CD8-positive, alpha-beta memory T cell (primary cell): ENCODE measurements at regions not wholly inside any gene's neighbourhood (a gene's known extent, or its start where the extent isn't known, plus 50 kb on each side); places are given as distances from the start of the nearest gene placed in this dataset.
"Not testable (repeated sequence)": the region's sequence is repeated elsewhere in the genome, so short reads cannot be mapped to it uniquely, and the experiment has no call there.

Experiments
- CTCF ChIA-PET: fragments of 350-600 bp; sonication (Branson Sonifier 250); formaldehyde crosslinking; loops from one replicate; lab custom pipeline; 2021; ENCODE audit warnings: antibody characterized with exemption; lab: Charles Lee
- POLR2A ChIA-PET: fragments of 350-600 bp; sonication (Branson Sonifier 250); formaldehyde crosslinking; loops from one replicate; lab custom pipeline; 2021; ENCODE audit warnings: antibody characterized with exemption; lab: Charles Lee
- DNase-seq, 5 donors: peaks; one replicate each; pipeline versions ENCODE4 v3.0.0 to v3.0.0-alpha.2; 2020 to 2022; ENCODE audit warnings: mixed read lengths in 1 of 5
- H3K27ac ChIP-seq: one replicate; pipeline ENCODE4 v1.7.0; 2013; ENCODE audit warnings: low read depth, mild to moderate bottlenecking, low read length, moderate library complexity
- H3K27me3 ChIP-seq: 2 replicates; pipeline ENCODE4 v1.7.0; 2013; ENCODE audit warnings: low read length, mild to moderate bottlenecking; ENCODE audit not compliant: insufficient read depth, poor library complexity, severe bottlenecking
- H3K36me3 ChIP-seq: 2 replicates; pipeline ENCODE4 v1.7.0; 2013; ENCODE audit warnings: mild to moderate bottlenecking, low read length, moderate library complexity; ENCODE audit not compliant: insufficient read depth
- H3K4me1 ChIP-seq: 2 replicates; pipeline ENCODE4 v1.7.0; 2013; ENCODE audit warnings: mild to moderate bottlenecking, low read length, moderate library complexity; ENCODE audit not compliant: insufficient read depth
- H3K4me3 ChIP-seq: 2 replicates; pipeline ENCODE4 v1.7.0; 2013; ENCODE audit warnings: mild to moderate bottlenecking, low read length
- H3K9me3 ChIP-seq: 2 replicates; pipeline ENCODE4 v1.7.0; 2013; ENCODE audit warnings: mild to moderate bottlenecking, low read length
- H3K27ac Mint-ChIP-seq, 8 donors: one replicate each; pipeline ENCODE4 v1.8.0; 2020 to 2021; ENCODE audit warnings: mixed read lengths in 8 of 8, mild to moderate bottlenecking in 6 of 8, inconsistent platforms in 3 of 8, moderate library complexity in 3 of 8
- H3K27me3 Mint-ChIP-seq, 2 donors: one replicate each; pipeline ENCODE4 v1.8.0; 2020 to 2021; ENCODE audit warnings: mixed read lengths in 2 of 2, mild to moderate bottlenecking in 1 of 2, moderate library complexity in 1 of 2
- H3K36me3 Mint-ChIP-seq, 3 donors: one replicate each; pipeline ENCODE4 v1.8.0; 2020 to 2021; ENCODE audit warnings: mixed read lengths in 3 of 3, inconsistent platforms in 1 of 3, mild to moderate bottlenecking in 1 of 3
- H3K4me1 Mint-ChIP-seq, 3 donors: one replicate each; pipeline ENCODE4 v1.8.0; 2020 to 2021; ENCODE audit warnings: mixed read lengths in 3 of 3, inconsistent platforms in 1 of 3, mild to moderate bottlenecking in 1 of 3
- H3K4me3 Mint-ChIP-seq, 7 donors: one replicate each; pipeline ENCODE4 v1.8.0; 2020 to 2021; ENCODE audit warnings: mixed read lengths in 7 of 7, mild to moderate bottlenecking in 6 of 7, moderate library complexity in 4 of 7, inconsistent platforms in 2 of 7
- H3K9me3 Mint-ChIP-seq, 5 donors: one replicate each; pipeline ENCODE4 v1.8.0; 2020 to 2022; ENCODE audit warnings: mixed read lengths in 5 of 5, mild to moderate bottlenecking in 3 of 5, moderate library complexity in 2 of 5, inconsistent platforms in 1 of 5

- CTCF ChIA-PET: not testable (repeated sequence)
Observed at GRCh38 chr6:57837622-57838209, 520.3 kb downstream of the PRIM2 start.

DNA sequence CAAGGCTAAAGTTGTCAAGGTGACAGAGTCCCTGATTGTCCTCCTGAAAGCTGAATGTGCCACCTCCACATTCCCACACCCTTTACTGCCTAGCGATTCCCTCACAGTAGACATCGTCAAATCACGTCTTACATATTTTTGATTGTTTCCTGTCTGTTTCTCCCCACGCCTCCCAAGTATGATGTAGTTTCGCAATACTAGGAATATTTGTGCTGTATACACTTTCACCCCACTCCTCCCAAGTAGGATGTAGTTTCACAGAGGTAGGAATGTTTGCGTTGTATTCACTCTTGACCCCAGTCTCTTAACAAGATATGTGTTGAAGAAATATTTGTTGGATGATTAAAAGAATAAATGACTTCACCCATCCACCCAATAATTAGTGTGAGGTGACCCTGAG lies 524.1 kb downstream of the PRIM2 start:
- H3K36me3 ChIP-seq, H3K9me3 ChIP-seq, H3K27ac Mint-ChIP-seq, H3K4me3 ChIP-seq, DNase-seq, H3K4me1 ChIP-seq, POLR2A ChIA-PET, H3K27me3 Mint-ChIP-seq, CTCF ChIA-PET, H3K4me1 Mint-ChIP-seq, H3K4me3 Mint-ChIP-seq, H3K27me3 ChIP-seq, H3K36me3 Mint-ChIP-seq, H3K9me3 Mint-ChIP-seq, H3K27ac ChIP-seq: not testable (repeated sequence)

More at GRCh38 chr6:57837622-57838209, 520.3 kb downstream of the PRIM2 start:
- H3K4me3 ChIP-seq, H3K9me3 Mint-ChIP-seq, H3K4me3 Mint-ChIP-seq, H3K9me3 ChIP-seq, H3K27me3 Mint-ChIP-seq, H3K4me1 ChIP-seq, H3K36me3 ChIP-seq, H3K36me3 Mint-ChIP-seq, H3K27ac ChIP-seq, POLR2A ChIA-PET, H3K27ac Mint-ChIP-seq, H3K4me1 Mint-ChIP-seq, H3K27me3 ChIP-seq, DNase-seq: not testable (repeated sequence)

DNA sequence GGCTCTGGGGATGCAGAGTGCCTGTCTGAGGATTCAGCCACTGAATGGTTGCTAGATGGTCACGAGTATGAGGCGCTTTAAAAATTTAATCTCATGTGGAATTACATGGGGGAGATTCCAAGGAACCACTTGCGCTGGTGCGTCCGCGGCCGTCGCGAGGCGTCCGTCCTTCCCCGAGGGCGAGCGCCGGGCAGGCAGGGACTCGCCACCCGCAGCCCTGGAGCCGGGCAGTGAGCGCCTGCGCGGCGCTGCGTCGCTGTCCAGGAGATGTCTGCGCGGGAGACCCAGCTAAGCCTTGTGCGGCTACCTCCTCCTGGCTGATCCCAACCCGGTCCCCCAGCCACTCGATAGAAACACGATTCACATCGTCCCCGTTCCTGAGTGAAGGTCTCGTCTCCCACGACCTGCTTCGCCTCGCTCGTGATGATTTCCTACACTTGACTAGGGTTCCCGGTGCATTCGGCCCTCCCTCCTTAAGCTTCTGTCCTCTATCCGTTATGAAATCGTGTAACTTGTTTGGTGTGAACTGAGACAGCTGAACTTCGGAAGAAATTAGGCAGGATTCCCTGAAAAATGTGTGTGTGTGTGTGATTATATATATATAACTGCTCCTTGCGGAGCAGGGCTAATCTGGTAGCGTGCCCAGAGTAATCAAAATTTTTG lies 536.4 kb downstream of the PRIM2 start:
- H3K27me3 Mint-ChIP-seq: peaks cover 16 to 23% of the 10 kb centered on the region in 2 donors
- CTCF ChIA-PET, H3K27ac ChIP-seq, H3K9me3 Mint-ChIP-seq, H3K36me3 Mint-ChIP-seq, H3K27me3 ChIP-seq, H3K36me3 ChIP-seq, POLR2A ChIA-PET, H3K4me1 Mint-ChIP-seq, H3K9me3 ChIP-seq, H3K4me1 ChIP-seq, H3K27ac Mint-ChIP-seq, DNase-seq, H3K4me3 Mint-ChIP-seq, H3K4me3 ChIP-seq: not testable (repeated sequence)

DNA sequence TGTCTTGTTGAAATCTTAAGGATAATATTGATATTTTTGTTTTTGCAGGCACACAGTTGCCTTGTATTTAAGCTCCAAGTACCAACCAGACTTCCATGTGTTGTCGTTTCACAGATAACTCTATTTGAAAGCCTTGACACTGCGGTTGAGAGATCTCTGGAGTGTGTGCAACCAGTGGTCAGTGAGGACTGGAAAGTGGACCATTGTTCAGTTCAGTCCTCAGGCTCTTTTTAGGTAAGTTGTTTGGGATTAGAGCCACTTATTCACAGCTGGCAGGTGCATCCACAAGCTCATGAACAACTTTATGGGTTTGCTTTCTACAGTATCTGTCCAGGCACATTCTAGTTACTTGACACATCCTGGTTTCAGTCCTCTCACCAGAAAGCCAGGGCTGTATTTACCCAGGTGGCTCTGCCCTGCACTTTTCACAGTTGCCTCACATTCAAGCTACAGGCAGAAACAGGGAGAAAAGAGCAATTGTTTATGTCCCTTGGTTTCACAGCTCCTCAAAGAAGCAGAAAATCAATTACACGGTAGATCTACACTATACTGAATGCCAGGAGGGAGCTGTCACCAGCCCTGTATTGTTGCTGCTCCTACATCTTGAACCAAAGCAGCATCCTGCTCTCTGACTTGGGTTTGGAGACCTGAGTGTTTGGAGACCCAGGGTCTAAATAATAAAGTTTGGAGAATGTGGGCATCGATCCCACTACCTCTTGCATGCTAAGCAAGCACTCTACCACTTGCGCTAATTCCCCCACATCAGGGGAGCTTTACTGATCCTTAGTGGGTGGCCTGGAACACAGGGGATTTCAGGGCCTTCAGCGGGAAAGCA lies 543.3 kb downstream of the PRIM2 start:
- H3K27ac Mint-ChIP-seq, POLR2A ChIA-PET, H3K9me3 ChIP-seq, H3K27me3 ChIP-seq, H3K27me3 Mint-ChIP-seq, H3K4me1 Mint-ChIP-seq, H3K36me3 ChIP-seq, H3K9me3 Mint-ChIP-seq, H3K4me3 ChIP-seq, H3K4me1 ChIP-seq, H3K27ac ChIP-seq, H3K4me3 Mint-ChIP-seq, H3K36me3 Mint-ChIP-seq, DNase-seq, CTCF ChIA-PET: not testable (repeated sequence)

DNA sequence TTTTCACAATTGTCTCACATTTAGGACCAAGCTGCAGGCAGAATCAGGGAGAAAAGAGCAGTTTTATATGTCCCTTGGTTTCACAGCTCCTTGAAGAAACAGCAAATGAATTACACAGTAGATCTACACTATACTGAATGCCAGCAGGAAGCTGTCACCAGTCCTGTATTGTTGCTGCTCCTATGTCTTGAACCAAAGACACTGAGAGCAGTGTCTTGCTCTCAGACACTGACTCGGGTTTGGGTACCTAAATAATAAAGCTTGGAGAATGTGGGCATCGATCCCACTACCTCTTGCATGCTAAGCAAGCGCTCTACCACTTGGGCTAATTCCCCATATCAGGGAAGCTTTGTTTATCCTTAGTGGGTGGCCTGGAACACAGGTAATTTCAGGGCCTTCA lies 552.7 kb downstream of the PRIM2 start:
- H3K4me1 ChIP-seq, H3K36me3 ChIP-seq, H3K9me3 Mint-ChIP-seq, H3K9me3 ChIP-seq, H3K27ac ChIP-seq, DNase-seq, POLR2A ChIA-PET, H3K27me3 Mint-ChIP-seq, H3K27ac Mint-ChIP-seq, H3K27me3 ChIP-seq, H3K4me3 ChIP-seq, CTCF ChIA-PET, H3K4me1 Mint-ChIP-seq, H3K4me3 Mint-ChIP-seq: not testable (repeated sequence)
- peaks cover 0 to 12% (median 2%) of the 10 kb centered on the region in 3 donors for H3K36me3 Mint-ChIP-seq

DNA sequence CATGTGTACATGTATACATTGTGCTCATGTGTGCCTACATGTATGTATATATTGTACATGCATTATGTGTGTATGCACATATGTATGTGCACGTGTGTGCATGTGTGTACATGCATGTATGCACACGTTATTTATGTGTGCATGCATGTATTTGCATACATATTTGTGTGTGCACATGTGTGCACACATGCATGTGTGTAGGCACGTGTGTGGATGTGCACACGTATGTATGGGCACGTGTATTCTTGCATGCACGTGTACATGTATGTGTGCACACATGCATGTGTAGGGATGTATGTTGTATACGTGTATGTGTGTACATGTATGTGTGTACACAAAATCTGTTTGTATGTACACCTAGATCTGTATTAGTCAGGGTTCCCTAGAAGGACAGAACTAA lies 556.0 kb downstream of the PRIM2 start:
- H3K36me3 Mint-ChIP-seq, H3K4me1 ChIP-seq, H3K27me3 ChIP-seq, H3K27ac Mint-ChIP-seq, H3K4me3 ChIP-seq, H3K27me3 Mint-ChIP-seq, H3K36me3 ChIP-seq, CTCF ChIA-PET, POLR2A ChIA-PET, DNase-seq, H3K4me1 Mint-ChIP-seq, H3K27ac ChIP-seq, H3K4me3 Mint-ChIP-seq, H3K9me3 Mint-ChIP-seq, H3K9me3 ChIP-seq: not testable (repeated sequence)

DNA sequence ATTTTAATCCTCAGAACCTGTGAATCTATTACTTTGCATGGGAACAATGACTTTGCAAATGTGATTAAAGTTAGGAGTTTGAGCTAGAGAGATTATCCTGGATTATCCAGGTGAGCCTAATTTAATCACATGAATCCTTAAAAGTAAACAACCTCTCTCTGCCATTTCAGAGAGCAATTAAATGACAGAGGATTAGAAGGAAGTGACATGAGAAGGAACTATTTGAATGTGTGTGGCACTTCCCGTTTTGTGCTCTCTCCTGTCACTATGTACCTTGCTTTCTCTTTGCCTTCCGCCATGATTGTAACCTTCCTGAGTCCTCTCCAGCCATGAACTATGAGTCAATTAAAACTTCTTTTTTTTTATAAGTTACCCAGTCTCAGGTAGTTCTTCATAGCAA lies 559.2 kb downstream of the PRIM2 start:
- H3K27me3 ChIP-seq, POLR2A ChIA-PET, H3K27ac Mint-ChIP-seq, H3K4me3 ChIP-seq, H3K4me1 ChIP-seq, H3K36me3 ChIP-seq, H3K9me3 Mint-ChIP-seq, H3K9me3 ChIP-seq, H3K36me3 Mint-ChIP-seq, DNase-seq, H3K27ac ChIP-seq, H3K4me3 Mint-ChIP-seq, H3K4me1 Mint-ChIP-seq, CTCF ChIA-PET, H3K27me3 Mint-ChIP-seq: not testable (repeated sequence)

GRCh38 chr6:57877729-57878128 lies 560.3 kb downstream of the PRIM2 start:
- POLR2A ChIA-PET, CTCF ChIA-PET, H3K4me3 Mint-ChIP-seq, H3K4me3 ChIP-seq, H3K36me3 Mint-ChIP-seq, H3K9me3 ChIP-seq, DNase-seq, H3K9me3 Mint-ChIP-seq, H3K4me1 ChIP-seq, H3K36me3 ChIP-seq, H3K27me3 ChIP-seq, H3K27me3 Mint-ChIP-seq, H3K27ac Mint-ChIP-seq, H3K27ac ChIP-seq, H3K4me1 Mint-ChIP-seq: not testable (repeated sequence)
